Uterus (tissue), 2 donors: ENCODE measurements at regions not wholly inside any gene's neighbourhood (a gene's known extent, or its start where the extent isn't known, plus 50 kb on each side); places are given as distances from the start of the nearest gene placed in this dataset.

Source experiments
- CTCF ChIP-seq, 4 experiments: fragments of 200-600 bp in 2 of 4; fragments of 450-650 bp in 2 of 4; sonication (generic) in 2 of 4; IDR thresholded peaks; one replicate each; pipeline ENCODE4 v1.5.1; 2016 to 2019; ENCODE audit warnings: antibody characterized with exemption in 4 of 4, mild to moderate bottlenecking in 2 of 4, moderate library complexity in 1 of 4
- POLR2A ChIP-seq, 2 donors: fragments of 450-650 bp; IDR thresholded peaks; one replicate each; pipeline ENCODE4 v1.6.1; 2016; ENCODE audit warnings: antibody characterized with exemption in 2 of 2, mild to moderate bottlenecking in 1 of 2, moderate library complexity in 1 of 2

- TF ChIP-seq POLR2A (IDR thresholded peaks at IDR 0.05) (no peak), CTCF (IDR thresholded peaks at IDR 0.05) (no peak)
Measured at GRCh38 chr20:46799781-46800408, 90.4 kb downstream of the SLC2A10 start.
